ENCODE measurements at regions not wholly inside any gene's neighbourhood (a gene's known extent, or its start where the extent isn't known, plus 50 kb on each side); places are given as distances from the start of the nearest gene placed in this dataset.

- CTCF ChIA-PET: no interaction called here
- DNase-seq (no peak), ATAC-seq (no peak)
- Mint-ChIP-seq H3K27me3 (peaks cover 0 to 28% (median 16%) of the 10 kb centered on the region in 5 donors), H3K4me3 (no peak overlapping the region), H3K36me3 (peaks cover 0 to 40% (median 0%) of the 10 kb centered on the region in 5 donors), H3K27ac (no peak overlapping the region), H3K9me3 (no peaks in the 10 kb centered on the region), H3K4me1 (peaks cover 0 to 52% (median 3%) of the 10 kb centered on the region in 7 donors)
- no peaks in the 10 kb centered on the region for H3K4me1 ChIP-seq (ENCODE audit: control insufficient read depth in 2 of 2, insufficient read depth in 2 of 2, low read length in 2 of 2)
- H3K36me3 ChIP-seq (ENCODE audit: control insufficient read depth in 2 of 3, insufficient read depth in 3 of 3, low read length in 3 of 3): no peaks in the 10 kb centered on the region
- peaks cover 0 to 2% of the 10 kb centered on the region in 2 donors for H3K27me3 ChIP-seq (ENCODE audit: control insufficient read depth in 2 of 2, insufficient read depth in 2 of 2, low read length in 2 of 2)
- H3K4me3 ChIP-seq (ENCODE audit: low read length): no peak overlapping the region
- no peaks in the 10 kb centered on the region for H3K9me3 ChIP-seq (ENCODE audit: control insufficient read depth in 2 of 3, low read length in 3 of 3)
- intact Hi-C loops (cut with micrococcal nuclease): no loop called here
- POLR2A ChIA-PET: no interaction called here
- no peak overlapping the region for H3K27ac ChIP-seq (ENCODE audit: low read depth, low read length)
These were observed 63.1 kb upstream of the GRAMD1B start for GRCh38 chr11:123366924-123367323.

DNA sequence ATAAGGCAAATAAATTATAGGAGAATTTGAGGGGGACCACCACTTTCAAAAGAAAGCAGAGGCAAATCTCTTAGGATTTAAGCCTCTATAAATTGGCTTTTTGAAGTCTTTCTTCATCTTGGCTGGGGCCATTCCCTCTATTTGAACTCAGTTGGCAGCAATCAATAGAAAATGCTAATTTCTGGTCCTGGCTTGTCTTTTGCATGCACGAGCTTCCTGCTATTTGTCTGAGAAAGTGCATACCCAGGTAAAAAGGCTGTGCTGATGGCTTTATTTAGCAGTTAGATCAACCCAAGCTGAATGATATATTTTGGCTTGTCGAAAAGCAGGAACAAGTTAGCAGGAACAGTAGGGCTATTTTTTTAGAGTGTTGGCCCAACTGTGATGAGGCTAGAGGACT, 64.1 kb upstream of the GRAMD1B start:
- DNase-seq: no peak
- peaks cover 0 to 38% (median 23%) of the 10 kb centered on the region in 5 donors for H3K27me3 Mint-ChIP-seq
- CTCF ChIA-PET: no interaction called here
- intact Hi-C loops (cut with micrococcal nuclease): no loop called here
- H3K4me3 ChIP-seq (ENCODE audit: low read length): no peak overlapping the region
- POLR2A ChIA-PET: no interaction called here
- no peaks in the 10 kb centered on the region for H3K9me3 ChIP-seq (ENCODE audit: control insufficient read depth in 2 of 3, low read length in 3 of 3)
- peaks cover 0 to 2% of the 10 kb centered on the region in 2 donors for H3K27me3 ChIP-seq (ENCODE audit: control insufficient read depth in 2 of 2, insufficient read depth in 2 of 2, low read length in 2 of 2)
- H3K9me3 Mint-ChIP-seq: no peaks in the 10 kb centered on the region
- no peaks in the 10 kb centered on the region for H3K36me3 ChIP-seq (ENCODE audit: control insufficient read depth in 2 of 3, insufficient read depth in 3 of 3, low read length in 3 of 3)
- no peak overlapping the region for H3K27ac ChIP-seq (ENCODE audit: low read depth, low read length)
- H3K27ac Mint-ChIP-seq: no peak overlapping the region
- no peak overlapping the region for H3K4me3 Mint-ChIP-seq
- peaks cover 0 to 39% (median 0%) of the 10 kb centered on the region in 5 donors for H3K36me3 Mint-ChIP-seq
- no peak for ATAC-seq
- H3K4me1 ChIP-seq (ENCODE audit: control insufficient read depth in 2 of 2, insufficient read depth in 2 of 2, low read length in 2 of 2): no peaks in the 10 kb centered on the region
- H3K4me1 Mint-ChIP-seq: peaks cover 0 to 54% (median 3%) of the 10 kb centered on the region in 7 donors

DNA sequence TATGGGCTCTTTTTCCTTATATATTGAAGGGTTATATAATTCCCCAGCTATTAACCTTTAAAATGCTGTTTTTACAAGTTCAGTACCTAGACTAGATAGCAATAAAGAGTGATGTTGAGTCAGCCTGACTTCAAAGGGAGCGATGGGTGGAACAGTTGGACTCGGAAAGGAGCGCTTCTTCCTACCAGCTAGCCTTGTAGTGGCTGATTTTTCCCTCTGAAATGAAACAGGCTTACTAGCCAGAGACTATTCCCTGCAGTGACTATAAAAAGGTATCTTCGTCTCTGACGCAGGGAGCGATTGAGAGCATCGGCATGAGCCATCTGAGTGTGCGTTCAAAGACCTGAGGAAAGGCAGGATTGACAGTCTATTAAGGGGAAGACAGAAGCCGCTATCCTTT, 66.0 kb upstream of the GRAMD1B start:
- Histone ChIP-seq H3K27ac (ENCODE audit: low read depth, low read length) (no peak overlapping the region), H3K36me3 (ENCODE audit: control insufficient read depth in 2 of 3, insufficient read depth in 3 of 3, low read length in 3 of 3) (no peaks in the 10 kb centered on the region), H3K9me3 (ENCODE audit: control insufficient read depth in 2 of 3, low read length in 3 of 3) (no peaks in the 10 kb centered on the region), H3K4me3 (ENCODE audit: low read length) (no peak overlapping the region), H3K4me1 (ENCODE audit: control insufficient read depth in 2 of 2, insufficient read depth in 2 of 2, low read length in 2 of 2) (no peaks in the 10 kb centered on the region), H3K27me3 (ENCODE audit: control insufficient read depth in 2 of 2, insufficient read depth in 2 of 2, low read length in 2 of 2) (peaks cover 0 to 2% of the 10 kb centered on the region in 2 donors)
- intact Hi-C loops (cut with micrococcal nuclease): no loop called here
- ATAC-seq (no peak), DNase-seq (no peak)
- H3K9me3 Mint-ChIP-seq: peaks cover 0 to 2% (median 0%) of the 10 kb centered on the region in 11 donors
- ChIA-PET CTCF (interaction anchor here (1.2 kb wide), 1 partner anchor 43 kb away, joined by 3 read pairs; no protein-coding TSS in a partner anchor), POLR2A (no interaction called here)
- no peak overlapping the region for H3K27ac Mint-ChIP-seq
- peaks cover 0 to 32% (median 0%) of the 10 kb centered on the region in 5 donors for H3K36me3 Mint-ChIP-seq
- H3K4me3 Mint-ChIP-seq: no peak overlapping the region
- H3K27me3 Mint-ChIP-seq: peaks cover 0 to 52% (median 34%) of the 10 kb centered on the region in 5 donors
- peaks cover 0 to 62% (median 4%) of the 10 kb centered on the region in 7 donors for H3K4me1 Mint-ChIP-seq

GRCh38 chr11:123363556-123363955, 66.5 kb upstream of the GRAMD1B start:
- H3K4me1 Mint-ChIP-seq: peaks cover 0 to 64% (median 4%) of the 10 kb centered on the region in 7 donors
- no peak for DNase-seq
- H3K27ac ChIP-seq (ENCODE audit: low read depth, low read length): no peak overlapping the region
- H3K4me3 ChIP-seq (ENCODE audit: low read length): no peak overlapping the region
- H3K36me3 ChIP-seq (ENCODE audit: control insufficient read depth in 2 of 3, insufficient read depth in 3 of 3, low read length in 3 of 3): no peaks in the 10 kb centered on the region
- ATAC-seq: no peak
- peaks cover 0 to 2% of the 10 kb centered on the region in 2 donors for H3K27me3 ChIP-seq (ENCODE audit: control insufficient read depth in 2 of 2, insufficient read depth in 2 of 2, low read length in 2 of 2)
- no peaks in the 10 kb centered on the region for H3K9me3 ChIP-seq (ENCODE audit: control insufficient read depth in 2 of 3, low read length in 3 of 3)
- CTCF ChIA-PET: interaction anchor here (1.2 kb wide), 1 partner anchor 44 kb away, joined by 3 read pairs; no protein-coding TSS in a partner anchor
- peaks cover 0 to 4% of the 10 kb centered on the region in 2 donors for H3K4me1 ChIP-seq (ENCODE audit: control insufficient read depth in 2 of 2, insufficient read depth in 2 of 2, low read length in 2 of 2)
- peak overlapping the region in 1 of 9 donors; percentile 62 for H3K27ac Mint-ChIP-seq
- peaks cover 0 to 2% (median 0%) of the 10 kb centered on the region in 11 donors for H3K9me3 Mint-ChIP-seq
- peaks cover 0 to 30% (median 0%) of the 10 kb centered on the region in 5 donors for H3K36me3 Mint-ChIP-seq
- POLR2A ChIA-PET: no interaction called here
- H3K27me3 Mint-ChIP-seq: peaks cover 0 to 54% (median 34%) of the 10 kb centered on the region in 5 donors
- intact Hi-C loops (cut with micrococcal nuclease): no loop called here
- H3K4me3 Mint-ChIP-seq: peak overlapping the region in 2 of 10 donors; percentile 1 to 50

GRCh38 chr11:123362941-123363340, 67.1 kb upstream of the GRAMD1B start:
- CTCF ChIA-PET: no interaction called here

GRCh38 chr11:123362186-123362585, 67.9 kb upstream of the GRAMD1B start:
- H3K9me3 ChIP-seq (ENCODE audit: control insufficient read depth in 2 of 3, low read length in 3 of 3): no peaks in the 10 kb centered on the region
- Mint-ChIP-seq H3K27me3 (peaks cover 0 to 58% (median 38%) of the 10 kb centered on the region in 5 donors), H3K4me1 (peaks cover 8 to 70% (median 9%) of the 10 kb centered on the region in 7 donors), H3K4me3 (peak overlapping the region in 1 of 10 donors; percentile 23), H3K9me3 (peaks cover 0 to 2% (median 0%) of the 10 kb centered on the region in 11 donors), H3K27ac (no peak overlapping the region), H3K36me3 (peaks cover 0 to 26% (median 0%) of the 10 kb centered on the region in 5 donors)
- H3K27me3 ChIP-seq (ENCODE audit: control insufficient read depth in 2 of 2, insufficient read depth in 2 of 2, low read length in 2 of 2): peaks cover 0 to 2% of the 10 kb centered on the region in 2 donors
- H3K4me1 ChIP-seq (ENCODE audit: control insufficient read depth in 2 of 2, insufficient read depth in 2 of 2, low read length in 2 of 2): peaks cover 0 to 14% of the 10 kb centered on the region in 2 donors
- ChIA-PET CTCF (no interaction called here), POLR2A (no interaction called here)
- ATAC-seq (no peak), DNase-seq (no peak)
- no peak overlapping the region for H3K27ac ChIP-seq (ENCODE audit: low read depth, low read length)
- no peaks in the 10 kb centered on the region for H3K36me3 ChIP-seq (ENCODE audit: control insufficient read depth in 2 of 3, insufficient read depth in 3 of 3, low read length in 3 of 3)
- H3K4me3 ChIP-seq (ENCODE audit: low read length): no peak overlapping the region
- intact Hi-C loops (cut with micrococcal nuclease): no loop called here

More at GRCh38 chr11:123362941-123363340, 67.1 kb upstream of the GRAMD1B start:
- POLR2A ChIA-PET: no interaction called here
- Histone ChIP-seq H3K4me3 (ENCODE audit: low read length) (no peak overlapping the region), H3K9me3 (ENCODE audit: control insufficient read depth in 2 of 3, low read length in 3 of 3) (no peaks in the 10 kb centered on the region), H3K27ac (ENCODE audit: low read depth, low read length) (no peak overlapping the region), H3K4me1 (ENCODE audit: control insufficient read depth in 2 of 2, insufficient read depth in 2 of 2, low read length in 2 of 2) (peaks cover 0 to 6% of the 10 kb centered on the region in 2 donors), H3K27me3 (ENCODE audit: control insufficient read depth in 2 of 2, insufficient read depth in 2 of 2, low read length in 2 of 2) (peaks cover 0 to 2% of the 10 kb centered on the region in 2 donors), H3K36me3 (ENCODE audit: control insufficient read depth in 2 of 3, insufficient read depth in 3 of 3, low read length in 3 of 3) (no peaks in the 10 kb centered on the region)
- intact Hi-C loops (cut with micrococcal nuclease): no loop called here
- H3K27ac Mint-ChIP-seq: peak overlapping the region in 1 of 9 donors; percentile 56
- H3K4me3 Mint-ChIP-seq: peak overlapping the region in 1 of 10 donors; percentile 64
- peaks cover 0 to 32% (median 0%) of the 10 kb centered on the region in 5 donors for H3K36me3 Mint-ChIP-seq
- no peak for ATAC-seq
- H3K4me1 Mint-ChIP-seq: peaks cover 3 to 66% (median 7%) of the 10 kb centered on the region in 7 donors
- H3K27me3 Mint-ChIP-seq: peaks cover 0 to 57% (median 38%) of the 10 kb centered on the region in 5 donors
- no peak for DNase-seq
- peaks cover 0 to 2% (median 0%) of the 10 kb centered on the region in 11 donors for H3K9me3 Mint-ChIP-seq

DNA sequence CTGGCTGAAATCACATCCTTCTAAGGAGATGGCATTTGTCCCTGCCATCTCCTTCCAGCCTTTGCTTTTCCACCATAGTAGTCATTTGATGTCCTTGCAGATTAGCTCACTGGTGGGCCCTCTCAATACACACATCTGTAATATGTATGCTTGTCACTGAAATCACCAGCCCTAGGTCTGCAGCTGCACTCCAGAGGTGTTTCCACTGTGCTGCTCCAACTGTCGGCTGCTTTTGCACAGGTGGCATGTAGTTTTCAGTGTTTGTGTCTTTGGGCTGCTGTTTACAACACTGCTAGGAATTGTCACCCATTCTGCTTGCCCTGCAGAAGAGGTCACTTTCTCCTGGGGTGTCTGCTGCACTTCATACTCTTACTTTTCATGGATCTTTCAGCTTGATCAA, 69.0 kb upstream of the GRAMD1B start:
- Histone ChIP-seq H3K27me3 (ENCODE audit: control insufficient read depth in 2 of 2, insufficient read depth in 2 of 2, low read length in 2 of 2) (peaks cover 0 to 2% of the 10 kb centered on the region in 2 donors), H3K27ac (ENCODE audit: low read depth, low read length) (no peak overlapping the region), H3K4me1 (ENCODE audit: control insufficient read depth in 2 of 2, insufficient read depth in 2 of 2, low read length in 2 of 2) (peaks cover 0 to 16% of the 10 kb centered on the region in 2 donors), H3K4me3 (ENCODE audit: low read length) (no peak overlapping the region), H3K9me3 (ENCODE audit: control insufficient read depth in 2 of 3, low read length in 3 of 3) (no peaks in the 10 kb centered on the region), H3K36me3 (ENCODE audit: control insufficient read depth in 2 of 3, insufficient read depth in 3 of 3, low read length in 3 of 3) (no peaks in the 10 kb centered on the region)
- CTCF ChIA-PET: interaction anchor here (1.0 kb wide), 1 partner anchor 19 kb away, joined by 3 read pairs; no protein-coding TSS in a partner anchor
- Mint-ChIP-seq H3K9me3 (peaks cover 0 to 2% (median 0%) of the 10 kb centered on the region in 11 donors), H3K36me3 (peaks cover 0 to 26% (median 0%) of the 10 kb centered on the region in 5 donors), H3K27me3 (peaks cover 0 to 62% (median 46%) of the 10 kb centered on the region in 5 donors), H3K4me1 (peaks cover 8 to 74% (median 15%) of the 10 kb centered on the region in 7 donors), H3K4me3 (peak overlapping the region in 1 of 10 donors; percentile 64), H3K27ac (no peak overlapping the region)
- POLR2A ChIA-PET: no interaction called here
- intact Hi-C loops (cut with micrococcal nuclease): no loop called here
- DNase-seq: no peak
- ATAC-seq: no peak
